ENCODE measurements at regions not wholly inside any gene's neighbourhood (a gene's known extent, or its start where the extent isn't known, plus 50 kb on each side); places are given as distances from the start of the nearest gene placed in this dataset.

GRCh38 chr2:45120546-45120945, 111.3 kb upstream of the SIX2 start:
- TF ChIP-seq CTCF (optimal IDR thresholded peaks at IDR 0.05 in 1 of 3, IDR thresholded peaks at IDR 0.05 in 1 of 3, conservative IDR thresholded peaks at IDR 0.05 in 1 of 3; ENCODE audit: extremely low read depth in 1 of 3, insufficient read depth in 2 of 3, low read length in 3 of 3) (no peak), EZH2 (IDR thresholded peaks at IDR 0.05; ENCODE audit: low read length) (no peak)

All from keratinocyte (primary cell).